T-cell (primary cell): ENCODE measurements at regions not wholly inside any gene's neighbourhood (a gene's known extent, or its start where the extent isn't known, plus 50 kb on each side); places are given as distances from the start of the nearest gene placed in this dataset.

Experiments
- ATAC-seq, 4 experiments: fragments of 200-7000 bp in 3 of 4; fragments of 150-1000 bp in 1 of 4; cut with Tn5 transposase; replicated peaks in 1 of 4; 1 replicate in 3 of 4; 2 replicates in 1 of 4; pipeline ENCODE4 v1.10.0; 2021; ENCODE audit warnings: moderate library complexity in 3 of 4, mild to moderate bottlenecking in 2 of 4, moderate number of reproducible peaks in 1 of 4
- CTCF ChIA-PET, 2 donors: fragments of 300-600 bp; sonication (Branson Sonifier 250); formaldehyde crosslinking; loops; one replicate each; lab custom pipeline; 2022; ENCODE audit warnings: antibody characterized with exemption in 2 of 2; lab: Charles Lee
- POLR2A ChIA-PET, 2 donors: fragments of 300-600 bp; sonication (Branson Sonifier 250); formaldehyde crosslinking; loops; one replicate each; lab custom pipeline; 2022; ENCODE audit warnings: antibody characterized with exemption in 2 of 2; lab: Charles Lee
- DNase-seq, 35 experiments: peaks; one replicate each; pipeline versions ENCODE4 v3.0.0 to v3.0.0-alpha.2; 2013 to 2023
- H3K27ac ChIP-seq: one replicate; pipeline ENCODE4 v1.5.1; 2013; ENCODE audit warnings: low read length
- H3K27me3 ChIP-seq, 2 experiments: replicated peaks in 1 of 2; 1 replicate in 1 of 2; 2 replicates in 1 of 2; pipeline versions ENCODE4 v1.6.1 to v1.7.0; 2013; ENCODE audit warnings: low read length in 1 of 2, mixed read lengths in 1 of 2; ENCODE audit not compliant: control insufficient read depth in 2 of 2, insufficient read depth in 2 of 2; ENCODE audit errors: extremely low read depth in 1 of 2
- H3K36me3 ChIP-seq, 2 donors: 1 replicate in 1 of 2; 2 replicates in 1 of 2; pipeline versions ENCODE4 v1.6.1 to v1.7.0; 2013; ENCODE audit warnings: low read length in 1 of 2; ENCODE audit not compliant: control insufficient read depth in 2 of 2, insufficient read depth in 1 of 2; ENCODE audit errors: extremely low read depth in 1 of 2
- H3K4me1 ChIP-seq, 2 experiments: 1 replicate in 1 of 2; 2 replicates in 1 of 2; pipeline versions ENCODE4 v1.6.1 to v1.7.0; 2013; ENCODE audit warnings: low read length in 2 of 2, mixed read lengths in 1 of 2; ENCODE audit not compliant: insufficient read depth in 2 of 2, control insufficient read depth in 1 of 2; ENCODE audit errors: extremely low read depth in 1 of 2
- H3K4me3 ChIP-seq, 2 donors: 1 replicate in 1 of 2; 2 replicates in 1 of 2; pipeline versions ENCODE4 v1.5.1 to v1.7.0; 2013; ENCODE audit warnings: mild to moderate bottlenecking in 2 of 2, low read length in 1 of 2, moderate library complexity in 1 of 2; ENCODE audit not compliant: control insufficient read depth in 1 of 2; ENCODE audit errors: extremely low read depth in 1 of 2
- H3K9me3 ChIP-seq: 2 replicates; pipeline ENCODE4 v1.7.0; 2013
- H3K27ac Mint-ChIP-seq, 2 donors: one replicate each; pipeline ENCODE4 v1.8.0; 2020 to 2021; ENCODE audit warnings: mild to moderate bottlenecking in 2 of 2, mixed read lengths in 2 of 2
- H3K27me3 Mint-ChIP-seq, 2 donors: one replicate each; pipeline ENCODE4 v1.8.0; 2021 to 2022; ENCODE audit warnings: mixed read lengths in 2 of 2
- H3K36me3 Mint-ChIP-seq: one replicate; pipeline ENCODE4 v1.8.0; 2021; ENCODE audit warnings: mixed read lengths
- H3K4me1 Mint-ChIP-seq, 3 donors: one replicate each; pipeline ENCODE4 v1.8.0; 2020 to 2022; ENCODE audit warnings: mixed read lengths in 3 of 3, mild to moderate bottlenecking in 1 of 3
- H3K4me3 Mint-ChIP-seq, 3 donors: one replicate each; pipeline ENCODE4 v1.8.0; 2020 to 2022; ENCODE audit warnings: mild to moderate bottlenecking in 3 of 3, mixed read lengths in 3 of 3, moderate library complexity in 3 of 3
- H3K9me3 Mint-ChIP-seq, 3 donors: one replicate each; pipeline ENCODE4 v1.8.0; 2020 to 2022; ENCODE audit warnings: mixed read lengths in 3 of 3
- WGBS: methylation state at CpG from one replicate; pipeline ENCODE4 v1.1.5; 2013; ENCODE audit warnings: missing lambda C conversion rate; ENCODE audit not compliant: insufficient coverage; 5-methylcytosine and 5-hydroxymethylcytosine counted together

- peaks cover 3% of the 10 kb centered on the region for H3K36me3 Mint-ChIP-seq
- ATAC-seq (no peak), DNase-seq (no peak)
- Histone ChIP-seq H3K27me3 (peaks cover 0 to 3% of the 10 kb centered on the region in 2 experiments), H3K36me3 (no peaks in the 10 kb centered on the region), H3K9me3 (no peaks in the 10 kb centered on the region), H3K4me1 (peaks cover 16 to 49% of the 10 kb centered on the region in 2 experiments), H3K27ac (no peak overlapping the region), H3K4me3 (no peak overlapping the region)
- peak overlapping the region in 2 of 3 donors; percentile 55 to 73 for H3K4me3 Mint-ChIP-seq
- H3K27ac Mint-ChIP-seq, result no peak overlapping the region
- POLR2A ChIA-PET, result interaction anchor here in 1 of 2 donors (0.7 kb wide), 1 partner anchor 114 kb away, joined by 3 read pairs; no protein-coding TSS in a partner anchor
- no peaks in the 10 kb centered on the region for H3K9me3 Mint-ChIP-seq
- H3K4me1 Mint-ChIP-seq, result peaks cover 50 to 56% (median 55%) of the 10 kb centered on the region in 3 donors
- CTCF ChIA-PET, result interaction anchor here in 1 of 2 donors (0.5 kb wide), 1 partner anchor 366 kb away, joined by 5 read pairs; no protein-coding TSS in a partner anchor
- no peaks in the 10 kb centered on the region for H3K27me3 Mint-ChIP-seq
- WGBS, result 92% methylated on average over 5 of the region's 11 CpGs
Observed at GRCh38 chr9:129494113-129494789, 126.7 kb downstream of the C9orf50 start.

DNA sequence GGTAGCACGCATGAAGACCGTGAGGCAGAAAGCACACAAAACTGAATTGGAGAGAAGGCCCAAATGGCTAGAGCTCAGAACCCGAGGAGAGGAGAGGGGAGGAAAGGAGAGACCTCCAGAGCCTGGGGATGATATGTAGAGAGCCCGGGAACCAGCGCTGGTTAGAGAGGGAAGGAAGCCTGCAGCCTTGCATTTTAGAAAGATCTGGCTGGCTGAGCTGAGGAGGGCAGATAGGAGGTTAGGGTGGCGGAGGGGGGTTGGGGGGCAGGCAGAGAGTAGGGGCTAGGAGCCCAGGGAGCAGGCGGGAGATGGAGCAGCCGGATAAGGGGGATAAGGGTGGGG lies 127.2 kb downstream of the C9orf50 start:
- POLR2A ChIA-PET, result no interaction called here
- peaks cover 56 to 62% (median 61%) of the 10 kb centered on the region in 3 donors for H3K4me1 Mint-ChIP-seq
- H3K27me3 ChIP-seq, result peaks cover 0 to 3% of the 10 kb centered on the region in 2 experiments

DNA sequence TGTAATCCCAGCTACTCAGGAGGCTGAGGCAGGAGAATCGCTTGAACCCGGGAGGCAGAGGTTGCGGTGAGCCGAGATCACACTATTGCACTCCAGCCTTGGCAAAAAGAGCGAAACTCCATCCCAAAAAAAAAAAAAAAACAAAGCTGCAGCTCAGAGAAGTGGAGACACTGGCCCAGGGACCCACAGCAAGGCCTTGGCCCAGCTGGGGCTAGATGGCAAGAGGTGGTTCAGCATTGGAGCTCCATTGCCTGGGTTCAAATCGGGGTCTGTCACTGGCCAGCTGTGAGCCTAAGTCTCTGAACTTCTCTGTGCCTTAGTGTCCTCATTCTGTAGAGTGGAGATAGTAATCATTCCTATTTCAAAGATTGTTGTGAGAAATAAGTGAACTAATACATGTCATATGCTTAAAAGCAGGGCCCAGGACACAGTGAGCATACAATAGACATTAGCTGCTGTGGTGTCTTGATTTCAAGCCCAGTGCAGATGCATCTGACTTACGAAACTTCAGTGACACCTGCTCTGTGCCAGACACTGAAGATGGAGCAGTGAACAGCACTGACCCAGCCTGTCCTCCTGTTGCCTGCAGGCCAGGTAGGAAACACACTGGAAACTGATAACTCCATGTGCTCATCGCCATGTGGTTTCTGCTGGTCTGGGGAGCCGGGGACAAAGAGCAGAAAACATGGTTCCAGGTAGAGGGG lies 127.7 kb downstream of the C9orf50 start:
- DNase-seq (no peak), ATAC-seq (no peak)
- Histone ChIP-seq H3K4me1 (peaks cover 20 to 57% of the 10 kb centered on the region in 2 experiments), H3K27me3 (peaks cover 0 to 3% of the 10 kb centered on the region in 2 experiments), H3K4me3 (no peak overlapping the region), H3K9me3 (no peaks in the 10 kb centered on the region), H3K36me3 (no peaks in the 10 kb centered on the region), H3K27ac (no peak overlapping the region)
- H3K27ac Mint-ChIP-seq, result peak overlapping the region; percentile 12 to 31
- WGBS, result 92% methylated on average over 3 of the region's 9 CpGs
- CTCF ChIA-PET, result interaction anchor here in 1 of 2 donors (1.1 kb wide), 1 partner anchor 33 kb away, joined by 4 read pairs; no protein-coding TSS in a partner anchor
- POLR2A ChIA-PET, result interaction anchor here in 1 of 2 donors (0.6 to 0.7 kb wide), 2 partner anchors 43 to 79 kb away, joined by 4 to 12 read pairs; no protein-coding TSS in a partner anchor
- H3K27me3 Mint-ChIP-seq, result no peaks in the 10 kb centered on the region
- H3K4me3 Mint-ChIP-seq, result peak overlapping the region in 1 of 3 donors; percentile 46
- H3K36me3 Mint-ChIP-seq, result peaks cover 3% of the 10 kb centered on the region
- H3K4me1 Mint-ChIP-seq, result peaks cover 56 to 62% (median 61%) of the 10 kb centered on the region in 3 donors
- no peaks in the 10 kb centered on the region for H3K9me3 Mint-ChIP-seq

More for the DNA sequence above, 127.2 kb downstream of the C9orf50 start:
- ATAC-seq (no peak), DNase-seq (no peak)
- Histone ChIP-seq H3K4me3 (no peak overlapping the region), H3K36me3 (no peaks in the 10 kb centered on the region), H3K27ac (no peak overlapping the region), H3K4me1 (peaks cover 20 to 55% of the 10 kb centered on the region in 2 experiments), H3K9me3 (no peaks in the 10 kb centered on the region)
- CTCF ChIA-PET, result interaction anchor here in 1 of 2 donors (0.5 kb wide), 1 partner anchor 365 kb away, joined by 5 read pairs; no protein-coding TSS in a partner anchor
- Mint-ChIP-seq H3K27me3 (no peaks in the 10 kb centered on the region), H3K9me3 (no peaks in the 10 kb centered on the region), H3K27ac (peak overlapping the region in 1 of 2 donors; percentile 31), H3K36me3 (peaks cover 3% of the 10 kb centered on the region), H3K4me3 (peak overlapping the region in 1 of 3 donors; percentile 46)
- WGBS, result 95% methylated on average over 6 of the region's 8 CpGs

GRCh38 chr9:129491487-129491855 lies 129.4 kb downstream of the C9orf50 start:
- no peaks in the 10 kb centered on the region for H3K9me3 ChIP-seq
- Mint-ChIP-seq H3K36me3 (peaks cover 3% of the 10 kb centered on the region), H3K9me3 (no peaks in the 10 kb centered on the region), H3K27ac (peak overlapping the region in 1 of 2 donors; percentile 81), H3K4me1 (peaks cover 59 to 71% (median 67%) of the 10 kb centered on the region in 3 donors), H3K4me3 (peak overlapping the region in 1 of 3 donors; percentile 81), H3K27me3 (no peaks in the 10 kb centered on the region)
- no peak overlapping the region for H3K27ac ChIP-seq
- 81% methylated on average over 8 of the region's 8 CpGs for WGBS
- ChIA-PET CTCF (no interaction called here), POLR2A (no interaction called here)
- DNase-seq, result no peak
- H3K27me3 ChIP-seq, result peaks cover 0 to 3% of the 10 kb centered on the region in 2 experiments
- ATAC-seq, result no peak
- H3K36me3 ChIP-seq, result no peaks in the 10 kb centered on the region
- no peak overlapping the region for H3K4me3 ChIP-seq
- peaks cover 20 to 64% of the 10 kb centered on the region in 2 experiments for H3K4me1 ChIP-seq

DNA sequence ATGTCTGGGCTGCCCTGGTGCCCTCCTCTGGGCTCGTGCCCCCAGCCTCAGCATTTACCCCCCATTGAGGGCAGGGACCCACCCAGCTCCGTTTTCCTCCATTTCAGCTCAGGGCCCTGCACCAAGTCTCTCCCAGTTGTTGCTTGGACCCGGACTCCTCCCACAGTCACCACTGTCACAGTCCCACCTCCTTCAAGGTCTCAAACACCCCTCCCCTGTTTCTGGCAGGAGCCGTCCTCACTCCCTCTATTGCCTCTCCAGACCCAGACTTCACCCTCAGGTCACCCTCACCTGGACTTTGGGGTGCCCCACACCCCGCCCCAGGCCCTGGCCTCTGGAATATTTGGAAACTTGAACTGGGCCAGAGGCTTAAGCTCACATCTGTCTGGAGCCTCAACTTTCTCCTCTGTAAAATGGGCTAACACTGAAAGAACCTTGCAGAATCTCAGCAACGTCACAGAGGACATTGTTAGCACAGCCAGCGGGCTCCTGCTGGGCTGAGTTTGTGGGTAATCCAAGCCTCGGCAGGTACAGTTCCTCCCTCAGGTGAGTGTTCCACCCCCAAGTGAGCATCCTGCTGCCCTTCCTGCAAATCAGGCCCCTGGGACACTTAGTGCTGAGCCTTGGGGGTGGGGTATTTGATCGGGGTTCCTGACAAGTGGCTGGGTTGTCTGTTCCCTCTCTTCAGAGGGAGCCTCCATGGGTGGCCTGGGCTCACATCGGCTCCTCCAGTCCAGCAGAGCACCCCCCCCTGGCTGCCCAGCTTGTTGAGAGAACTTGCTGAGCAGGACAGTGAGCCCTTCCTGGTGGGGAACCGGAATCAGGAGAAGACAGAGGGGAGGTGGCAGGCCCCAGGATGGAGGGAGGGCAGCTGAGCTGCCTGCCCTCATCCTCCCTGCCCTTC lies 130.1 kb downstream of the C9orf50 start:
- peaks cover 17 to 64% of the 10 kb centered on the region in 2 experiments for H3K4me1 ChIP-seq
- no peaks in the 10 kb centered on the region for H3K36me3 ChIP-seq
- ChIA-PET CTCF (interaction anchor here in 1 of 2 donors (0.9 kb wide), 1 partner anchor 31 kb away, joined by 4 read pairs; no protein-coding TSS in a partner anchor), POLR2A (no interaction called here)
- peaks cover 0 to 3% of the 10 kb centered on the region in 2 experiments for H3K27me3 ChIP-seq
- H3K9me3 Mint-ChIP-seq, result no peaks in the 10 kb centered on the region
- H3K4me1 Mint-ChIP-seq, result peaks cover 58 to 70% (median 67%) of the 10 kb centered on the region in 3 donors
- peak overlapping the region; percentile 81 to 89 for H3K27ac Mint-ChIP-seq
- H3K27ac ChIP-seq, result peak overlapping the region; percentile 93
- no peaks in the 10 kb centered on the region for H3K27me3 Mint-ChIP-seq
- H3K9me3 ChIP-seq, result no peaks in the 10 kb centered on the region
- peak in 1 of 35 experiments; percentile 14 for DNase-seq
- no peak for ATAC-seq
- whole genome bisulfite sequencing, result 70% methylated on average over 10 of the region's 11 CpGs
- peaks cover 3% of the 10 kb centered on the region for H3K36me3 Mint-ChIP-seq
- peak overlapping the region; percentile 67 to 81 (median 74) for H3K4me3 Mint-ChIP-seq
- peak overlapping the region in 1 of 2 donors; percentile 52 for H3K4me3 ChIP-seq
